ENCODE measurements at regions not wholly inside any gene's neighbourhood (a gene's known extent, or its start where the extent isn't known, plus 50 kb on each side); places are given as distances from the start of the nearest gene placed in this dataset.

- 96% methylated on average over 1 of the region's 1 CpG for WGBS
- peaks cover 0 to 4% of the 10 kb centered on the region in 2 donors for H3K4me1 ChIP-seq (ENCODE audit: control insufficient read depth in 2 of 2, insufficient read depth in 2 of 2, low read length in 2 of 2)
- H3K4me3 ChIP-seq (ENCODE audit: low read length in 2 of 2) = no peak overlapping the region
- no peaks in the 10 kb centered on the region for H3K27me3 ChIP-seq (ENCODE audit: control insufficient read depth in 2 of 2, insufficient read depth in 1 of 2, low read length in 1 of 2)
- DNase-seq (ENCODE audit: low read depth in 6 of 9, low spot score in 9 of 9) = no peak
- H3K27ac ChIP-seq (ENCODE audit: low read depth in 1 of 2, low read length in 1 of 2) = no peak overlapping the region
- no peaks in the 10 kb centered on the region for H3K36me3 ChIP-seq (ENCODE audit: control insufficient read depth in 2 of 2, insufficient read depth in 2 of 2, low read length in 1 of 2)
- no peaks in the 10 kb centered on the region for H3K9me3 ChIP-seq (ENCODE audit: control insufficient read depth in 2 of 2, insufficient read depth in 1 of 2, low read length in 1 of 2)
Measured at GRCh38 chr5:158115468-158115867, 256.5 kb upstream of the CLINT1 start.

GRCh38 chr5:158108177-158108576 lies 249.2 kb upstream of the CLINT1 start:
- Histone ChIP-seq H3K27me3 (ENCODE audit: control insufficient read depth in 2 of 2, insufficient read depth in 1 of 2, low read length in 1 of 2) (no peaks in the 10 kb centered on the region), H3K4me1 (ENCODE audit: control insufficient read depth in 2 of 2, insufficient read depth in 2 of 2, low read length in 2 of 2) (no peaks in the 10 kb centered on the region), H3K36me3 (ENCODE audit: control insufficient read depth in 2 of 2, insufficient read depth in 2 of 2, low read length in 1 of 2) (no peaks in the 10 kb centered on the region), H3K4me3 (ENCODE audit: low read length in 2 of 2) (no peak overlapping the region), H3K9me3 (ENCODE audit: control insufficient read depth in 2 of 2, insufficient read depth in 1 of 2, low read length in 1 of 2) (no peaks in the 10 kb centered on the region), H3K27ac (ENCODE audit: low read depth in 1 of 2, low read length in 1 of 2) (no peak overlapping the region)
- no peak for DNase-seq (ENCODE audit: low read depth in 6 of 9, low spot score in 9 of 9)
- WGBS = 96% methylated on average over 3 of the region's 3 CpGs

- WGBS = 66% methylated on average over 2 of the region's 2 CpGs
- H3K9me3 ChIP-seq (ENCODE audit: control insufficient read depth in 2 of 2, insufficient read depth in 1 of 2, low read length in 1 of 2) = no peaks in the 10 kb centered on the region
- no peak for DNase-seq (ENCODE audit: low read depth in 6 of 9, low spot score in 9 of 9)
- no peaks in the 10 kb centered on the region for H3K27me3 ChIP-seq (ENCODE audit: control insufficient read depth in 2 of 2, insufficient read depth in 1 of 2, low read length in 1 of 2)
- H3K4me3 ChIP-seq (ENCODE audit: low read length in 2 of 2) = no peak overlapping the region
- H3K4me1 ChIP-seq (ENCODE audit: control insufficient read depth in 2 of 2, insufficient read depth in 2 of 2, low read length in 2 of 2) = no peaks in the 10 kb centered on the region
- no peaks in the 10 kb centered on the region for H3K36me3 ChIP-seq (ENCODE audit: control insufficient read depth in 2 of 2, insufficient read depth in 2 of 2, low read length in 1 of 2)
- no peak overlapping the region for H3K27ac ChIP-seq (ENCODE audit: low read depth in 1 of 2, low read length in 1 of 2)
Measured at GRCh38 chr5:158100373-158100888, 241.5 kb upstream of the CLINT1 start.

GRCh38 chr5:158099571-158100105 lies 240.7 kb upstream of the CLINT1 start:
- no peaks in the 10 kb centered on the region for H3K9me3 ChIP-seq (ENCODE audit: control insufficient read depth in 2 of 2, insufficient read depth in 1 of 2, low read length in 1 of 2)
- H3K27ac ChIP-seq (ENCODE audit: low read depth in 1 of 2, low read length in 1 of 2) = no peak overlapping the region
- no peaks in the 10 kb centered on the region for H3K27me3 ChIP-seq (ENCODE audit: control insufficient read depth in 2 of 2, insufficient read depth in 1 of 2, low read length in 1 of 2)
- 94% methylated on average over 12 of the region's 12 CpGs for WGBS
- no peaks in the 10 kb centered on the region for H3K36me3 ChIP-seq (ENCODE audit: control insufficient read depth in 2 of 2, insufficient read depth in 2 of 2, low read length in 1 of 2)
- H3K4me1 ChIP-seq (ENCODE audit: control insufficient read depth in 2 of 2, insufficient read depth in 2 of 2, low read length in 2 of 2) = no peaks in the 10 kb centered on the region
- no peak for DNase-seq (ENCODE audit: low read depth in 6 of 9, low spot score in 9 of 9)
- H3K4me3 ChIP-seq (ENCODE audit: low read length in 2 of 2) = no peak overlapping the region

- no peak for DNase-seq (ENCODE audit: low read depth in 6 of 9, low spot score in 9 of 9)
- Histone ChIP-seq H3K4me3 (ENCODE audit: low read length in 2 of 2) (no peak overlapping the region), H3K27ac (ENCODE audit: low read depth in 1 of 2, low read length in 1 of 2) (no peak overlapping the region), H3K9me3 (ENCODE audit: control insufficient read depth in 2 of 2, insufficient read depth in 1 of 2, low read length in 1 of 2) (no peaks in the 10 kb centered on the region), H3K36me3 (ENCODE audit: control insufficient read depth in 2 of 2, insufficient read depth in 2 of 2, low read length in 1 of 2) (no peaks in the 10 kb centered on the region), H3K4me1 (ENCODE audit: control insufficient read depth in 2 of 2, insufficient read depth in 2 of 2, low read length in 2 of 2) (no peaks in the 10 kb centered on the region), H3K27me3 (ENCODE audit: control insufficient read depth in 2 of 2, insufficient read depth in 1 of 2, low read length in 1 of 2) (no peaks in the 10 kb centered on the region)
- WGBS = 97% methylated on average over 1 of the region's 1 CpG
Measured at GRCh38 chr5:158096835-158097234, 237.9 kb upstream of the CLINT1 start.

GRCh38 chr5:158086856-158087255 lies 227.9 kb upstream of the CLINT1 start:
- Histone ChIP-seq H3K36me3 (ENCODE audit: control insufficient read depth in 2 of 2, insufficient read depth in 2 of 2, low read length in 1 of 2) (no peaks in the 10 kb centered on the region), H3K9me3 (ENCODE audit: control insufficient read depth in 2 of 2, insufficient read depth in 1 of 2, low read length in 1 of 2) (no peaks in the 10 kb centered on the region), H3K27me3 (ENCODE audit: control insufficient read depth in 2 of 2, insufficient read depth in 1 of 2, low read length in 1 of 2) (no peaks in the 10 kb centered on the region), H3K27ac (ENCODE audit: low read depth in 1 of 2, low read length in 1 of 2) (no peak overlapping the region), H3K4me1 (ENCODE audit: control insufficient read depth in 2 of 2, insufficient read depth in 2 of 2, low read length in 2 of 2) (no peaks in the 10 kb centered on the region), H3K4me3 (ENCODE audit: low read length in 2 of 2) (no peak overlapping the region)
- DNase-seq (ENCODE audit: low read depth in 6 of 9, low spot score in 9 of 9) = no peak
- WGBS = 64% methylated on average over 3 of the region's 3 CpGs

- Histone ChIP-seq H3K4me1 (ENCODE audit: control insufficient read depth in 2 of 2, insufficient read depth in 2 of 2, low read length in 2 of 2) (no peaks in the 10 kb centered on the region), H3K27ac (ENCODE audit: low read depth in 1 of 2, low read length in 1 of 2) (no peak overlapping the region), H3K4me3 (ENCODE audit: low read length in 2 of 2) (no peak overlapping the region), H3K36me3 (ENCODE audit: control insufficient read depth in 2 of 2, insufficient read depth in 2 of 2, low read length in 1 of 2) (no peaks in the 10 kb centered on the region), H3K27me3 (ENCODE audit: control insufficient read depth in 2 of 2, insufficient read depth in 1 of 2, low read length in 1 of 2) (no peaks in the 10 kb centered on the region), H3K9me3 (ENCODE audit: control insufficient read depth in 2 of 2, insufficient read depth in 1 of 2, low read length in 1 of 2) (no peaks in the 10 kb centered on the region)
- WGBS = 93% methylated on average over 4 of the region's 4 CpGs
- DNase-seq (ENCODE audit: low read depth in 6 of 9, low spot score in 9 of 9) = no peak
Measured at GRCh38 chr5:158084292-158084691, 225.3 kb upstream of the CLINT1 start.

GRCh38 chr5:158082696-158083287 lies 223.8 kb upstream of the CLINT1 start:
- H3K27me3 ChIP-seq (ENCODE audit: control insufficient read depth in 2 of 2, insufficient read depth in 1 of 2, low read length in 1 of 2) = no peaks in the 10 kb centered on the region
- no peak overlapping the region for H3K27ac ChIP-seq (ENCODE audit: low read depth in 1 of 2, low read length in 1 of 2)
- H3K4me3 ChIP-seq (ENCODE audit: low read length in 2 of 2) = no peak overlapping the region
- 96% methylated on average over 2 of the region's 2 CpGs for WGBS
- H3K9me3 ChIP-seq (ENCODE audit: control insufficient read depth in 2 of 2, insufficient read depth in 1 of 2, low read length in 1 of 2) = no peaks in the 10 kb centered on the region
- no peak for DNase-seq (ENCODE audit: low read depth in 6 of 9, low spot score in 9 of 9)
- H3K36me3 ChIP-seq (ENCODE audit: control insufficient read depth in 2 of 2, insufficient read depth in 2 of 2, low read length in 1 of 2) = no peaks in the 10 kb centered on the region
- peaks cover 0 to 3% of the 10 kb centered on the region in 2 donors for H3K4me1 ChIP-seq (ENCODE audit: control insufficient read depth in 2 of 2, insufficient read depth in 2 of 2, low read length in 2 of 2)

GRCh38 chr5:158080112-158080511 lies 221.2 kb upstream of the CLINT1 start:
- DNase-seq (ENCODE audit: low read depth in 6 of 9, low spot score in 9 of 9) = no peak
- Histone ChIP-seq H3K4me1 (ENCODE audit: control insufficient read depth in 2 of 2, insufficient read depth in 2 of 2, low read length in 2 of 2) (peaks cover 0 to 3% of the 10 kb centered on the region in 2 donors), H3K36me3 (ENCODE audit: control insufficient read depth in 2 of 2, insufficient read depth in 2 of 2, low read length in 1 of 2) (no peaks in the 10 kb centered on the region), H3K4me3 (ENCODE audit: low read length in 2 of 2) (no peak overlapping the region), H3K27me3 (ENCODE audit: control insufficient read depth in 2 of 2, insufficient read depth in 1 of 2, low read length in 1 of 2) (no peaks in the 10 kb centered on the region), H3K9me3 (ENCODE audit: control insufficient read depth in 2 of 2, insufficient read depth in 1 of 2, low read length in 1 of 2) (no peaks in the 10 kb centered on the region), H3K27ac (ENCODE audit: low read depth in 1 of 2, low read length in 1 of 2) (no peak overlapping the region)
- WGBS = 94% methylated on average over 1 of the region's 1 CpG
